Superior temporal gyrus (tissue), 1 donor: ENCODE measurements at regions not wholly inside any gene's neighbourhood (a gene's known extent, or its start where the extent isn't known, plus 50 kb on each side); places are given as distances from the start of the nearest gene placed in this dataset.
"Not testable (repeated sequence)": the region's sequence is repeated elsewhere in the genome, so short reads cannot be mapped to it uniquely, and the experiment has no call there.

Source experiments
- DNase-seq: peaks from one replicate; pipeline ENCODE4 v3.0.0-alpha.2; 2016; ENCODE audit errors: extremely low spot score

- DNase-seq, result peak; percentile 0
Measured at GRCh38 chr4:114249561-114249960, 270.1 kb upstream of the ARSJ start.

GRCh38 chr4:114249976-114250375 is 270.5 kb upstream of the ARSJ start:
- peak; percentile 0 for DNase-seq

GRCh38 chr4:114250439-114250891 is 271.0 kb upstream of the ARSJ start:
- DNase-seq, result peak; percentile 1

- DNase-seq, result peak; percentile 4
Measured at GRCh38 chr4:114251020-114251419, 271.6 kb upstream of the ARSJ start.

GRCh38 chr4:114252499-114252898 is 273.1 kb upstream of the ARSJ start:
- DNase-seq, result no peak

GRCh38 chr4:114257501-114257900 is 278.1 kb upstream of the ARSJ start:
- DNase-seq, result no peak

- not testable (repeated sequence) for DNase-seq
Measured at GRCh38 chr4:114262421-114262820, 283.0 kb upstream of the ARSJ start.

- no peak for DNase-seq
Measured at GRCh38 chr4:114263233-114263632, 283.8 kb upstream of the ARSJ start.

GRCh38 chr4:114264452-114264851 is 285.0 kb upstream of the ARSJ start:
- no peak for DNase-seq

GRCh38 chr4:114264877-114265291 is 285.4 kb upstream of the ARSJ start:
- peak; percentile 4 for DNase-seq

- DNase-seq, result peak; percentile 5
Measured at GRCh38 chr4:114265342-114265741, 285.9 kb upstream of the ARSJ start.

- no peak for DNase-seq
Measured at GRCh38 chr4:114267976-114268375, 288.5 kb upstream of the ARSJ start.

- no peak for DNase-seq
Measured at GRCh38 chr4:114271031-114271430, 291.6 kb upstream of the ARSJ start.

GRCh38 chr4:114272226-114272625 is 292.8 kb upstream of the ARSJ start:
- no peak for DNase-seq

- no peak for DNase-seq
Measured at GRCh38 chr4:114273238-114273637, 293.8 kb upstream of the ARSJ start.

- DNase-seq, result no peak
Measured at GRCh38 chr4:114277690-114278089, 298.2 kb upstream of the ARSJ start.

- DNase-seq, result no peak
Measured at GRCh38 chr4:114279066-114279465, 299.6 kb upstream of the ARSJ start.

- DNase-seq, result no peak
Measured at GRCh38 chr4:114279711-114280110, 300.3 kb upstream of the ARSJ start.

- peak; percentile 2 for DNase-seq
Measured at GRCh38 chr4:114280645-114281044, 301.2 kb upstream of the ARSJ start.

- DNase-seq, result peak; percentile 2
Measured at GRCh38 chr4:114281164-114281960, 301.9 kb upstream of the ARSJ start.

- no peak for DNase-seq
Measured at GRCh38 chr4:114282937-114283336, 303.5 kb upstream of the ARSJ start.

- no peak for DNase-seq
Measured at GRCh38 chr4:114284629-114285028, 305.2 kb upstream of the ARSJ start.

GRCh38 chr4:114286262-114286810 is 306.9 kb upstream of the ARSJ start:
- no peak for DNase-seq
